HG03196 (cell line): ENCODE measurements at regions not wholly inside any gene's neighbourhood (a gene's known extent, or its start where the extent isn't known, plus 50 kb on each side); places are given as distances from the start of the nearest gene placed in this dataset.
A peak's percentile ranks its signal among the peaks of the same experiment; 100 is the strongest.
"Not testable (repeated sequence)": the region's sequence is repeated elsewhere in the genome, so short reads cannot be mapped to it uniquely, and the experiment has no call there.

Experiments
- ATAC-seq: cut with Tn5 transposase; IDR thresholded peaks from one replicate; pipeline ENCODE4 v1.9.1; 2021; ENCODE audit not compliant: unreplicated experiment

- no peak for ATAC-seq
These were observed 203.9 kb downstream of the HAO1 start for GRCh38 chr20:7736336-7736735.

- no peak for ATAC-seq
These were observed 198.4 kb downstream of the HAO1 start for GRCh38 chr20:7741866-7742265.

GRCh38 chr20:7742479-7742878, 197.8 kb downstream of the HAO1 start:
- ATAC-seq: no peak

GRCh38 chr20:7744411-7744810, 195.8 kb downstream of the HAO1 start:
- no peak for ATAC-seq

- ATAC-seq: no peak
These were observed 191.6 kb downstream of the HAO1 start for GRCh38 chr20:7748624-7749023.

GRCh38 chr20:7754102-7754501, 186.2 kb downstream of the HAO1 start:
- no peak for ATAC-seq

GRCh38 chr20:7758406-7758805, 181.9 kb downstream of the HAO1 start:
- no peak for ATAC-seq

- ATAC-seq: no peak
These were observed 179.8 kb downstream of the HAO1 start for GRCh38 chr20:7760247-7761031.

GRCh38 chr20:7765221-7765620, 175.0 kb downstream of the HAO1 start:
- ATAC-seq: peak; percentile 83

GRCh38 chr20:7770046-7770445, 170.2 kb downstream of the HAO1 start:
- no peak for ATAC-seq

GRCh38 chr20:7770578-7770977, 169.7 kb downstream of the HAO1 start:
- peak; percentile 98 for ATAC-seq

- no peak for ATAC-seq
These were observed 167.9 kb downstream of the HAO1 start for GRCh38 chr20:7772371-7772770.

GRCh38 chr20:7773511-7773910, 166.7 kb downstream of the HAO1 start:
- ATAC-seq: no peak

- no peak for ATAC-seq
These were observed 165.2 kb downstream of the HAO1 start for GRCh38 chr20:7775072-7775471.

- no peak for ATAC-seq
These were observed 164.1 kb downstream of the HAO1 start for GRCh38 chr20:7776148-7776547.

- ATAC-seq: no peak
These were observed 150.1 kb downstream of the HAO1 start for GRCh38 chr20:7790189-7790588.

- no peak for ATAC-seq
These were observed 147.9 kb downstream of the HAO1 start for GRCh38 chr20:7792150-7792869.

GRCh38 chr20:7798176-7798575, 142.1 kb downstream of the HAO1 start:
- ATAC-seq: no peak

GRCh38 chr20:7799862-7800261, 140.4 kb downstream of the HAO1 start:
- no peak for ATAC-seq

- ATAC-seq: not testable (repeated sequence)
These were observed 136.7 kb downstream of the HAO1 start for GRCh38 chr20:7803411-7804151.

- ATAC-seq: no peak
These were observed 133.4 kb downstream of the HAO1 start for GRCh38 chr20:7806831-7807230.

- ATAC-seq: no peak
These were observed 123.0 kb downstream of the HAO1 start for GRCh38 chr20:7817286-7817685.
